ENCODE measurements at regions not wholly inside any gene's neighbourhood (a gene's known extent, or its start where the extent isn't known, plus 50 kb on each side); places are given as distances from the start of the nearest gene placed in this dataset.

DNA sequence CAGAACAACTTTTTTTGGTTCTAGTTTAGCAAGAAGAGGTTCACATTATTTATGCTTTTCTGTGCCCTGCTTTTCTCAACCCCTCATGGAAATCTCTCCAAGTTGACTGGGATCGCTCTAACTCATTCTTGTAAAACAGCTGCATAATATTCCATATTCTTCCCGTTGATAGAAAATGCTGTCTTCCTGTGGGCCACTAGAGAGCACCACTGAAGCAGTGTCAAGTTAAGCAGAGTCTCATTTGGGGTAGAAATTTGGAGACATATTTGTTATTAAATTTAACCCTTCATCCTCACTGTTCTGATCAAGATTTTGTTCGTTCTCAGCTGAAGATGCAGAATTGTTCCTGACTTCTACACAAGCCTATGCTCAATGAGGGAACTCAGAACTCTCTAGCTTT lies 140.1 kb downstream of the CEMIP2 start:
- H3K9me3 ChIP-seq (replicated peaks; ENCODE audit: control insufficient read depth, insufficient read depth, low read length): no peaks in the 10 kb centered on the region
- no peaks in the 10 kb centered on the region for H4K20me1 ChIP-seq (replicated peaks; ENCODE audit: control insufficient read depth, extremely low read depth, insufficient read depth, low read length)
- no peaks in the 10 kb centered on the region for H3K79me2 ChIP-seq (ENCODE audit: control insufficient read depth, insufficient read depth, low read length)
- intact Hi-C loops (cut with micrococcal nuclease): loop anchor here (1.0 kb wide), 1 partner anchor 141 kb away; no protein-coding TSS in a partner anchor
- FAIRE-seq (peak; percentile 37), DNase-seq (ENCODE audit: low read depth, low spot score) (no peak)
- CTCF ChIA-PET: interaction anchor here (0.8 to 3.9 kb wide), 10 partner anchors 9 to 141 kb away, joined by 3 to 41 read pairs (median 6); no protein-coding TSS in a partner anchor
- dilution Hi-C loops (cut with MboI; ENCODE audit: extremely low pct_ligation_motif_present, low sequenced_read_pairs): no loop called here
- no peak overlapping the region for H3K27ac ChIP-seq (ENCODE audit: insufficient read depth, low read depth, low read length)
- POLR2A ChIA-PET: no interaction called here
- peaks cover 20% of the 10 kb centered on the region for H3K4me1 ChIP-seq (ENCODE audit: control insufficient read depth, extremely low read depth, insufficient read depth, low read length)
- no TSS peak for BruUV-seq (replicated peaks)
- no peak for TF ChIP-seq MYC (IDR thresholded peaks at IDR 0.05; ENCODE audit: low read depth, low read length)
- TF ChIP-seq POLR2AphosphoS5 (IDR thresholded peaks at IDR 0.05; ENCODE audit: insufficient read depth, low read depth, low read length): no peak
- TF ChIP-seq, protein P1, sequence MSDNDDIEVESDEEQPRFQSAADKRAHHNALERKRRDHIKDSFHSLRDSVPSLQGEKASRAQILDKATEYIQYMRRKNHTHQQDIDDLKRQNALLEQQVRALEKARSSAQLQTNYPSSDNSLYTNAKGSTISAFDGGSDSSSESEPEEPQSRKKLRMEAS (IDR thresholded peaks at IDR 0.05; ENCODE audit: insufficient read depth, insufficient read length): no peak
- no peak for TF ChIP-seq POLR2A (IDR thresholded peaks at IDR 0.05; ENCODE audit: low read depth, low read length)
- TF ChIP-seq FOS (IDR thresholded peaks at IDR 0.05; ENCODE audit: borderline replicate concordance, insufficient read depth, low read length): no peak
- no peak for TF ChIP-seq GATA2 (IDR thresholded peaks at IDR 0.05; ENCODE audit: insufficient read depth, insufficient read length, low read depth, low read length)
- TF ChIP-seq, protein P2, sequence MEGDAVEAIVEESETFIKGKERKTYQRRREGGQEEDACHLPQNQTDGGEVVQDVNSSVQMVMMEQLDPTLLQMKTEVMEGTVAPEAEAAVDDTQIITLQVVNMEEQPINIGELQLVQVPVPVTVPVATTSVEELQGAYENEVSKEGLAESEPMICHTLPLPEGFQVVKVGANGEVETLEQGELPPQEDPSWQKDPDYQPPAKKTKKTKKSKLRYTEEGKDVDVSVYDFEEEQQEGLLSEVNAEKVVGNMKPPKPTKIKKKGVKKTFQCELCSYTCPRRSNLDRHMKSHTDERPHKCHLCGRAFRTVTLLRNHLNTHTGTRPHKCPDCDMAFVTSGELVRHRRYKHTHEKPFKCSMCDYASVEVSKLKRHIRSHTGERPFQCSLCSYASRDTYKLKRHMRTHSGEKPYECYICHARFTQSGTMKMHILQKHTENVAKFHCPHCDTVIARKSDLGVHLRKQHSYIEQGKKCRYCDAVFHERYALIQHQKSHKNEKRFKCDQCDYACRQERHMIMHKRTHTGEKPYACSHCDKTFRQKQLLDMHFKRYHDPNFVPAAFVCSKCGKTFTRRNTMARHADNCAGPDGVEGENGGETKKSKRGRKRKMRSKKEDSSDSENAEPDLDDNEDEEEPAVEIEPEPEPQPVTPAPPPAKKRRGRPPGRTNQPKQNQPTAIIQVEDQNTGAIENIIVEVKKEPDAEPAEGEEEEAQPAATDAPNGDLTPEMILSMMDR (IDR thresholded peaks at IDR 0.05; ENCODE audit: extremely low read depth in 1 of 2, insufficient read depth in 1 of 2, low read depth in 1 of 2, low read length in 2 of 2): no peak
- no peak for TF ChIP-seq EZH2 (IDR thresholded peaks at IDR 0.05; ENCODE audit: borderline replicate concordance, low read depth, low read length, severe bottlenecking)
- TF ChIP-seq JUN (IDR thresholded peaks at IDR 0.05; ENCODE audit: borderline replicate concordance, insufficient read depth, insufficient read length, low read depth): no peak
- no peak overlapping the region for H3K4me2 ChIP-seq (ENCODE audit: insufficient read depth, low read length)
- no peaks in the 10 kb centered on the region for H3K27me3 ChIP-seq (ENCODE audit: control insufficient read depth in 2 of 2, insufficient read depth in 2 of 2, low read length in 2 of 2)
- H3K9me1 ChIP-seq (replicated peaks; ENCODE audit: control insufficient read depth, extremely low read depth, insufficient read depth, low read length): no peaks in the 10 kb centered on the region
- no peak overlapping the region for H3K4me3 ChIP-seq (replicated peaks in 1 of 3; ENCODE audit: insufficient read depth in 1 of 3, low read depth in 1 of 3, low read length in 3 of 3)
- H2AFZ ChIP-seq (ENCODE audit: low read depth, low read length): no peak overlapping the region
- H3K36me3 ChIP-seq (ENCODE audit: control insufficient read depth in 2 of 2, extremely low read depth in 1 of 2, insufficient read depth in 2 of 2, low read length in 2 of 2): no peaks in the 10 kb centered on the region
- H3K9ac ChIP-seq (replicated peaks; ENCODE audit: extremely low read depth, insufficient read depth, low read length): no peak overlapping the region

Measured in endothelial cell of umbilical vein (primary cell).